Erythroblast (primary cell): ENCODE measurements at regions not wholly inside any gene's neighbourhood (a gene's known extent, or its start where the extent isn't known, plus 50 kb on each side); places are given as distances from the start of the nearest gene placed in this dataset.

ENCODE experiments used
- GATA1 ChIP-seq: IDR thresholded peaks from 2 replicates; pipeline ENCODE4 v1.6.1; 2011; ENCODE audit warnings: low read depth, mild to moderate bottlenecking, control low read depth, low read length, moderate library complexity
- POLR2A ChIP-seq: IDR thresholded peaks from 2 replicates; pipeline ENCODE4 v1.6.1; 2011; ENCODE audit warnings: mild to moderate bottlenecking, low read length

DNA sequence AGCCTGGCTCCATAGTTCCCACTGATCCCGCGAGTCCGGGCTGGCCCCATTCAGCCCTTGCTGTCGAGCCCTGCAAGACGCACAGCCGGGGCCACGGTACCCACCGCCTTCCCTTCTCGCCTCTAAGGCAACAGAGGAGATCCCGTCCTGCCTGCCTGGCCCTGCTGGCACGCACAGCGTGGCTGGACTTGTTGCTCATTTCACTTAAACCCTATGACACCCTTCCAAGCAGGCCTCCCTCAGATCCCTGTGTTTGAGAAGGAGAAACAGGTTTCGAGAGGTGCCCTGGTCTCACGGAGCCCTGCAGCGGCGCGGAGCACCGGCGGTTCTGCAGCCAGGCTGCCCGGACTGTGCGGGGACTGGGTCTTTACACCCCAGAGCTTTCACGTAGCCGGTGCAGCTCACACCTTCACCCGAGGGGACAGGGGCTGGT lies 1048.4 kb downstream of the BRD1 start:
- TF ChIP-seq POLR2A (no peak), GATA1 (no peak)
